ENCODE measurements at regions not wholly inside any gene's neighbourhood (a gene's known extent, or its start where the extent isn't known, plus 50 kb on each side); places are given as distances from the start of the nearest gene placed in this dataset.

GRCh38 chr10:29823553-29824080, 188.8 kb upstream of the SVIL start:
- Histone ChIP-seq H3K9ac (ENCODE audit: insufficient read depth, low read length) (no peak overlapping the region), H2AFZ (ENCODE audit: low read length) (no peak overlapping the region), H3K4me2 (ENCODE audit: extremely low read depth, insufficient read depth, low read length) (no peak overlapping the region), H3K36me3 (ENCODE audit: control insufficient read depth, insufficient read depth, low read length) (no peaks in the 10 kb centered on the region), H3K4me3 (replicated peaks in 1 of 4; ENCODE audit: control extremely low read depth in 1 of 4, insufficient read depth in 1 of 4, low read depth in 3 of 4, low read length in 4 of 4) (no peak overlapping the region), H3K79me2 (ENCODE audit: control insufficient read depth, insufficient read depth, low read length) (no peaks in the 10 kb centered on the region), H3K27ac (ENCODE audit: insufficient read depth, low read length) (no peak overlapping the region), H3K27me3 (ENCODE audit: control insufficient read depth, insufficient read depth, low read length) (no peaks in the 10 kb centered on the region), H3K9me3 (ENCODE audit: control insufficient read depth, insufficient read depth, low read depth, low read length) (no peaks in the 10 kb centered on the region), H4K20me1 (ENCODE audit: control insufficient read depth, extremely low read depth, insufficient read depth, low read length) (no peaks in the 10 kb centered on the region), H3K4me1 (ENCODE audit: control insufficient read depth, extremely low read depth, insufficient read depth, low read length) (no peaks in the 10 kb centered on the region)
- no peak for DNase-seq (ENCODE audit: low read depth in 2 of 2)
- TF ChIP-seq CTCF (conservative IDR thresholded peaks at IDR 0.05 in 1 of 2, IDR thresholded peaks at IDR 0.05 in 1 of 2; ENCODE audit: low read depth in 1 of 2, low read length in 2 of 2) (no peak), EZH2 (IDR thresholded peaks at IDR 0.05; ENCODE audit: low read length, missing control alignments) (no peak)

- Histone ChIP-seq H3K4me2 (ENCODE audit: extremely low read depth, insufficient read depth, low read length) (peak overlapping the region; percentile 44), H4K20me1 (ENCODE audit: control insufficient read depth, extremely low read depth, insufficient read depth, low read length) (no peaks in the 10 kb centered on the region), H3K9ac (ENCODE audit: insufficient read depth, low read length) (no peak overlapping the region), H3K27ac (ENCODE audit: insufficient read depth, low read length) (no peak overlapping the region), H3K9me3 (ENCODE audit: control insufficient read depth, insufficient read depth, low read depth, low read length) (no peaks in the 10 kb centered on the region), H2AFZ (ENCODE audit: low read length) (peak overlapping the region; percentile 39), H3K36me3 (ENCODE audit: control insufficient read depth, insufficient read depth, low read length) (no peaks in the 10 kb centered on the region), H3K79me2 (ENCODE audit: control insufficient read depth, insufficient read depth, low read length) (no peaks in the 10 kb centered on the region), H3K4me1 (ENCODE audit: control insufficient read depth, extremely low read depth, insufficient read depth, low read length) (no peaks in the 10 kb centered on the region), H3K27me3 (ENCODE audit: control insufficient read depth, insufficient read depth, low read length) (no peaks in the 10 kb centered on the region), H3K4me3 (replicated peaks in 1 of 4; ENCODE audit: control extremely low read depth in 1 of 4, insufficient read depth in 1 of 4, low read depth in 3 of 4, low read length in 4 of 4) (no peak overlapping the region)
- TF ChIP-seq CTCF (conservative IDR thresholded peaks at IDR 0.05 in 1 of 2, IDR thresholded peaks at IDR 0.05 in 1 of 2; ENCODE audit: low read depth in 1 of 2, low read length in 2 of 2) = no peak
- no peak for TF ChIP-seq EZH2 (IDR thresholded peaks at IDR 0.05; ENCODE audit: low read length, missing control alignments)
- no peak for DNase-seq (ENCODE audit: low read depth in 2 of 2)
These were observed 186.2 kb upstream of the SVIL start for GRCh38 chr10:29820890-29821461.

- TF ChIP-seq CTCF (conservative IDR thresholded peaks at IDR 0.05 in 1 of 2, IDR thresholded peaks at IDR 0.05 in 1 of 2; ENCODE audit: low read depth in 1 of 2, low read length in 2 of 2) (no peak), EZH2 (IDR thresholded peaks at IDR 0.05; ENCODE audit: low read length, missing control alignments) (no peak)
- DNase-seq (ENCODE audit: low read depth in 2 of 2) = no peak
These were observed 182.2 kb upstream of the SVIL start for GRCh38 chr10:29816801-29817558.

More at GRCh38 chr10:29816801-29817558, 182.2 kb upstream of the SVIL start:
- Histone ChIP-seq H3K4me2 (ENCODE audit: extremely low read depth, insufficient read depth, low read length) (no peak overlapping the region), H3K4me3 (replicated peaks in 1 of 4; ENCODE audit: control extremely low read depth in 1 of 4, insufficient read depth in 1 of 4, low read depth in 3 of 4, low read length in 4 of 4) (no peak overlapping the region), H3K27ac (ENCODE audit: insufficient read depth, low read length) (no peak overlapping the region), H3K4me1 (ENCODE audit: control insufficient read depth, extremely low read depth, insufficient read depth, low read length) (peaks cover 6% of the 10 kb centered on the region), H3K79me2 (ENCODE audit: control insufficient read depth, insufficient read depth, low read length) (no peaks in the 10 kb centered on the region), H3K9ac (ENCODE audit: insufficient read depth, low read length) (no peak overlapping the region), H3K27me3 (ENCODE audit: control insufficient read depth, insufficient read depth, low read length) (no peaks in the 10 kb centered on the region), H3K9me3 (ENCODE audit: control insufficient read depth, insufficient read depth, low read depth, low read length) (no peaks in the 10 kb centered on the region), H4K20me1 (ENCODE audit: control insufficient read depth, extremely low read depth, insufficient read depth, low read length) (no peaks in the 10 kb centered on the region), H3K36me3 (ENCODE audit: control insufficient read depth, insufficient read depth, low read length) (no peaks in the 10 kb centered on the region), H2AFZ (ENCODE audit: low read length) (no peak overlapping the region)

Data from fibroblast of lung (primary cell).